ENCODE measurements at regions not wholly inside any gene's neighbourhood (a gene's known extent, or its start where the extent isn't known, plus 50 kb on each side); places are given as distances from the start of the nearest gene placed in this dataset.
A peak's percentile ranks its signal among the peaks of the same experiment; 100 is the strongest.

- TF ChIP-seq POLR2A (IDR thresholded peaks at IDR 0.05): no peak
- no peak for TF ChIP-seq CTCF (IDR thresholded peaks at IDR 0.05)
- Histone ChIP-seq H3K36me3 (no peaks in the 10 kb centered on the region), H3K27ac (no peak overlapping the region), H3K27me3 (no peaks in the 10 kb centered on the region), H3K9me3 (no peaks in the 10 kb centered on the region), H3K4me3 (no peak overlapping the region), H3K4me1 (no peaks in the 10 kb centered on the region)
- DNase-seq: no peak
- intact Hi-C loops (cut with DNase I): no loop called here
Observed at GRCh38 chr3:94221829-94222228, 159.0 kb downstream of the NSUN3 start.

- 46% methylated on average over 5 of the region's 5 CpGs for WGBS, 2 donors
Observed at GRCh38 chr3:94225148-94225865, 162.4 kb downstream of the NSUN3 start.

GRCh38 chr3:94226078-94226477, 163.2 kb downstream of the NSUN3 start:
- DNase-seq: no peak

More at GRCh38 chr3:94225148-94225865, 162.4 kb downstream of the NSUN3 start:
- H3K27me3 ChIP-seq: no peaks in the 10 kb centered on the region
- H3K9me3 ChIP-seq: no peaks in the 10 kb centered on the region
- H3K4me1 ChIP-seq: no peaks in the 10 kb centered on the region
- no peak overlapping the region for H3K4me3 ChIP-seq
- TF ChIP-seq POLR2A (IDR thresholded peaks at IDR 0.05) (no peak), CTCF (IDR thresholded peaks at IDR 0.05) (no peak)
- DNase-seq: no peak
- intact Hi-C loops (cut with DNase I): no loop called here
- no peaks in the 10 kb centered on the region for H3K36me3 ChIP-seq
- H3K27ac ChIP-seq: no peak overlapping the region

GRCh38 chr3:94232921-94233320, 170.1 kb downstream of the NSUN3 start:
- Histone ChIP-seq H3K27ac (no peak overlapping the region), H3K4me3 (no peak overlapping the region), H3K27me3 (no peaks in the 10 kb centered on the region), H3K4me1 (no peaks in the 10 kb centered on the region), H3K9me3 (no peaks in the 10 kb centered on the region), H3K36me3 (no peaks in the 10 kb centered on the region)
- WGBS, 2 donors: 53 to 61% methylated on average over 3 of the region's 3 CpGs
- no peak for DNase-seq
- no peak for TF ChIP-seq CTCF (IDR thresholded peaks at IDR 0.05)
- no peak for TF ChIP-seq POLR2A (IDR thresholded peaks at IDR 0.05)
- intact Hi-C loops (cut with DNase I): no loop called here

More at GRCh38 chr3:94226078-94226477, 163.2 kb downstream of the NSUN3 start:
- intact Hi-C loops (cut with DNase I): no loop called here
- no peaks in the 10 kb centered on the region for H3K27me3 ChIP-seq
- no peak overlapping the region for H3K4me3 ChIP-seq
- H3K9me3 ChIP-seq: no peaks in the 10 kb centered on the region
- 43 to 46% methylated on average over 4 of the region's 4 CpGs for WGBS, 2 donors
- H3K4me1 ChIP-seq: no peaks in the 10 kb centered on the region
- TF ChIP-seq POLR2A (IDR thresholded peaks at IDR 0.05): no peak
- no peak for TF ChIP-seq CTCF (IDR thresholded peaks at IDR 0.05)
- no peak overlapping the region for H3K27ac ChIP-seq
- no peaks in the 10 kb centered on the region for H3K36me3 ChIP-seq

GRCh38 chr3:94234177-94234788, 171.4 kb downstream of the NSUN3 start:
- intact Hi-C loops (cut with DNase I): no loop called here

More at GRCh38 chr3:94234177-94234788, 171.4 kb downstream of the NSUN3 start:
- TF ChIP-seq CTCF (IDR thresholded peaks at IDR 0.05) (peak in 5 of 6 experiments; percentile 20 to 47 (median 26)), POLR2A (IDR thresholded peaks at IDR 0.05) (no peak)
- H3K4me3 ChIP-seq: no peak overlapping the region
- H3K36me3 ChIP-seq: no peaks in the 10 kb centered on the region
- H3K9me3 ChIP-seq: no peaks in the 10 kb centered on the region
- no peak for DNase-seq
- 22 to 23% methylated on average over 4 of the region's 4 CpGs for WGBS, 2 donors
- H3K27me3 ChIP-seq: no peaks in the 10 kb centered on the region
- H3K27ac ChIP-seq: no peak overlapping the region
- H3K4me1 ChIP-seq: no peaks in the 10 kb centered on the region
